Cardiac muscle cell (in vitro differentiated cells and primary cell): ENCODE measurements at regions not wholly inside any gene's neighbourhood (a gene's known extent, or its start where the extent isn't known, plus 50 kb on each side); places are given as distances from the start of the nearest gene placed in this dataset.
"Not testable (repeated sequence)": the region's sequence is repeated elsewhere in the genome, so short reads cannot be mapped to it uniquely, and the experiment has no call there.

ENCODE experiments used
- DNase-seq, 2 donors: peaks; one replicate each; pipeline versions ENCODE4 v3.0.0 to v3.0.0-alpha.2; 2010 to 2017; ENCODE audit warnings: low read depth in 1 of 2, low spot score in 1 of 2
- H3K27ac ChIP-seq: fragments of 200-600 bp; sonication (generic); 2 replicates; pipeline ENCODE4 v1.5.1; 2016
- H3K27me3 ChIP-seq: fragments of 200-600 bp; sonication (generic); 2 replicates; pipeline ENCODE4 v1.6.0; 2016; ENCODE audit warnings: control low read depth
- H3K36me3 ChIP-seq: fragments of 200-600 bp; sonication (generic); 2 replicates; pipeline ENCODE4 v1.5.1; 2016; ENCODE audit warnings: control low read depth
- H3K4me1 ChIP-seq: fragments of 200-600 bp; sonication (generic); 2 replicates; pipeline ENCODE4 v1.8.1; 2017; ENCODE audit warnings: low read depth, mild to moderate bottlenecking, mixed run types
- H3K4me3 ChIP-seq: fragments of 200-600 bp; sonication (generic); 2 replicates; pipeline ENCODE4 v1.5.1; 2016; ENCODE audit warnings: mild to moderate bottlenecking
- H3K9me3 ChIP-seq: fragments of 200-600 bp; sonication (generic); 2 replicates; pipeline ENCODE4 v1.5.1; 2017; ENCODE audit warnings: low read depth, mild to moderate bottlenecking, control low read depth
- TF ChIP-seq, protein P1 (sequence below): IDR thresholded peaks from 2 replicates; pipeline ENCODE4 v1.5.1; 2012; ENCODE audit warnings: low read depth, mild to moderate bottlenecking, low read length

DNA sequence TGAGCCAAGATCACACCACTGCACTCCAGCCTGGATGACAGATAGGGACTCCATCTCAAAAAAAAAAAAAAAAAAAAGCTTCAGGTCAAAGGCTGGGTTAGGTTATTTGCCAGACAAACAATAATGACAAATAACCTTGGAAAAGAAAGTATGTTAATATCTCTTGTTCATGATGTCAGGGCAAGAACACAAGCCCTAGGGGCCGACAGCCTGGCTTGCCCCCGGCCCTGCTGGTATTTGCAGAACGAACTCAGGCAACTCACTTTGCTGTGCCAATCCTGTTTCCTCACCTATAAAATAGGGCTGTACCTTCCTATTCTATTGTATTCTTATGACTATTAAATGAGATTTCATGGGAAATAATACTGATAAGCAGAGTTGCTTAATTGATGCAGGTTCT, 75.4 kb upstream of the CDC42EP3 start:
- H3K4me3 ChIP-seq = no peak overlapping the region
- no peaks in the 10 kb centered on the region for H3K4me1 ChIP-seq
- H3K36me3 ChIP-seq = no peaks in the 10 kb centered on the region
- DNase-seq = no peak
- peaks cover 5% of the 10 kb centered on the region for H3K27me3 ChIP-seq
- TF ChIP-seq, protein P1, sequence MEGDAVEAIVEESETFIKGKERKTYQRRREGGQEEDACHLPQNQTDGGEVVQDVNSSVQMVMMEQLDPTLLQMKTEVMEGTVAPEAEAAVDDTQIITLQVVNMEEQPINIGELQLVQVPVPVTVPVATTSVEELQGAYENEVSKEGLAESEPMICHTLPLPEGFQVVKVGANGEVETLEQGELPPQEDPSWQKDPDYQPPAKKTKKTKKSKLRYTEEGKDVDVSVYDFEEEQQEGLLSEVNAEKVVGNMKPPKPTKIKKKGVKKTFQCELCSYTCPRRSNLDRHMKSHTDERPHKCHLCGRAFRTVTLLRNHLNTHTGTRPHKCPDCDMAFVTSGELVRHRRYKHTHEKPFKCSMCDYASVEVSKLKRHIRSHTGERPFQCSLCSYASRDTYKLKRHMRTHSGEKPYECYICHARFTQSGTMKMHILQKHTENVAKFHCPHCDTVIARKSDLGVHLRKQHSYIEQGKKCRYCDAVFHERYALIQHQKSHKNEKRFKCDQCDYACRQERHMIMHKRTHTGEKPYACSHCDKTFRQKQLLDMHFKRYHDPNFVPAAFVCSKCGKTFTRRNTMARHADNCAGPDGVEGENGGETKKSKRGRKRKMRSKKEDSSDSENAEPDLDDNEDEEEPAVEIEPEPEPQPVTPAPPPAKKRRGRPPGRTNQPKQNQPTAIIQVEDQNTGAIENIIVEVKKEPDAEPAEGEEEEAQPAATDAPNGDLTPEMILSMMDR = no peak
- H3K27ac ChIP-seq = no peak overlapping the region
- no peaks in the 10 kb centered on the region for H3K9me3 ChIP-seq

GRCh38 chr2:37748541-37748940, 77.1 kb upstream of the CDC42EP3 start:
- Histone ChIP-seq H3K36me3 (no peaks in the 10 kb centered on the region), H3K4me1 (no peaks in the 10 kb centered on the region), H3K27ac (no peak overlapping the region), H3K4me3 (no peak overlapping the region), H3K9me3 (no peaks in the 10 kb centered on the region), H3K27me3 (peaks cover 5% of the 10 kb centered on the region)
- TF ChIP-seq, protein P1 = no peak
- no peak for DNase-seq

GRCh38 chr2:37750286-37750685, 78.8 kb upstream of the CDC42EP3 start:
- H3K36me3 ChIP-seq, H3K27ac ChIP-seq, H3K27me3 ChIP-seq, H3K9me3 ChIP-seq, H3K4me1 ChIP-seq, H3K4me3 ChIP-seq: not testable (repeated sequence)
- peak in 1 of 2 donors; percentile 61 for DNase-seq

DNA sequence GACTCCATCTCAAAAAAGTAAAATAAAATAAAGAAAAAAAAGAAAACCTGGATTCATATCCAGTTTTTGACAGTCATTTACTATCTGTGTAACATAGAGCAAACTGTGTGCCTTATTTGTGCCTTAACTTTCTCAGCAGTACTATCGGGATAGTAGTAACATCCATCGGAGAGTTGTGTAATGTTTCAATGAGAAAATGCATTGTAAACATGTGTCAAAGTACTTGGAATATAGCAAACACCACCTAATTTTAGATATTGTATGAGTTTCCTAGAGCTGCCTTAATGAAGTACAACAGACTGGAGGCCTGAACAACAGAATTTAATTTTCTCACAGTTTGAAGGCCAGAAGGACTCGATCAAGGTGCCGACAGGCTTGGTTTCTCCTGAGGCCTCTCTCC, 81.3 kb upstream of the CDC42EP3 start:
- no peak for DNase-seq
- Histone ChIP-seq H3K27ac (no peak overlapping the region), H3K4me1 (no peaks in the 10 kb centered on the region), H3K4me3 (no peak overlapping the region), H3K36me3 (no peaks in the 10 kb centered on the region), H3K9me3 (no peaks in the 10 kb centered on the region), H3K27me3 (peaks cover 5% of the 10 kb centered on the region)
- TF ChIP-seq, protein P1 = no peak

DNA sequence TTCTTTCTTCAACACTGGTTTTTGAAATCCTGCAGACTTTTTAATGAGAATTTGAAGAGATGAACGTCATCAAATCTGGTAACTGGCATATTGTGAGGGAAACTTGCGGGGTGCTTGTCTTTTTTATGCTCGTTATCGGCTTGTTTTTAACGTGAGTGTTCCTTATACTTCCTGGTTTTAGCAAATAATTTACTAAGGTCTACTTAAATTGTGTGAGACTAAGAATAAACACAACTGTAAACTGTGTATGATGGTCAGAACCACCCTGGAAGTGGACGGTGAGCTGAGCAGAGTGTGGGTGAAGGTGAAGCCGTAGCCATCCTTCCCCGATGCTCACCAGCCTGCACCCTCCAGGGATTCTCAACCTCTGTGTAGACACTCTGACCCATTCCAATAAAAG, 82.3 kb upstream of the CDC42EP3 start:
- Histone ChIP-seq H3K27me3 (peaks cover 3% of the 10 kb centered on the region), H3K27ac (no peak overlapping the region), H3K4me3 (no peak overlapping the region), H3K9me3 (no peaks in the 10 kb centered on the region), H3K36me3 (no peaks in the 10 kb centered on the region), H3K4me1 (no peaks in the 10 kb centered on the region)
- DNase-seq = no peak
- TF ChIP-seq, protein P1 = no peak

- not testable (repeated sequence) for H3K4me3 ChIP-seq, H3K36me3 ChIP-seq, DNase-seq, H3K4me1 ChIP-seq, H3K27ac ChIP-seq, H3K27me3 ChIP-seq, H3K9me3 ChIP-seq
Observed at GRCh38 chr2:37755961-37756559, 84.6 kb upstream of the CDC42EP3 start.

GRCh38 chr2:37757456-37757855, 86.0 kb upstream of the CDC42EP3 start:
- not testable (repeated sequence) for DNase-seq, H3K4me1 ChIP-seq, H3K27me3 ChIP-seq, H3K4me3 ChIP-seq, H3K36me3 ChIP-seq, H3K9me3 ChIP-seq, H3K27ac ChIP-seq

DNA sequence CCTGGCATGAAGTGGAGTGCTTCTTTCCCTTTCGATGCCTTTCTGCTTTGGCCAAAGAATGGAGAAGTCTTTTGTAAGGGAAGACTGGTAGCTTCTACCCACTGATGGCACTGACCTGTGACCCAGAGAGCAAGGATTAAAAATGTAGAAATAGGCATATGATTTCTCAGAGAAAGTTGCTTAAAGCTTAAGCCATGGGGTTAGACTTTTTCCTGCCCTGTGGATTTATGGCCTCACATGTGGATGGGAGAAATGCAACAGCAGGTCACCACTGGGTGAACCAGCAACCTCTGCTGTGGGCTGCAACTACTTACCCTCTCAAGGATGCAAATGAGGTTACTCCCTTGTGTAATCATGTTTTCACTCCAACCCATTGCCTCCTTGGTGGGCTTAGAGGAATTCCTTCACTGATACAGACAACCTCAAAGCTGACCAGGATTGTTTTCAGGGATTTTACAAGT, 86.7 kb upstream of the CDC42EP3 start:
- not testable (repeated sequence) for H3K9me3 ChIP-seq, H3K36me3 ChIP-seq, H3K27ac ChIP-seq, H3K4me3 ChIP-seq, H3K27me3 ChIP-seq, H3K4me1 ChIP-seq
- peak in 1 of 2 donors; percentile 28 for DNase-seq

- H3K27ac ChIP-seq, DNase-seq, H3K4me1 ChIP-seq, H3K4me3 ChIP-seq, H3K36me3 ChIP-seq, H3K27me3 ChIP-seq, H3K9me3 ChIP-seq: not testable (repeated sequence)
Observed at GRCh38 chr2:37759989-37760388, 88.5 kb upstream of the CDC42EP3 start.
